HepG2 (cell line): ENCODE measurements at regions not wholly inside any gene's neighbourhood (a gene's known extent, or its start where the extent isn't known, plus 50 kb on each side); places are given as distances from the start of the nearest gene placed in this dataset.

Experiments
- ATAC-seq: fragments of 200-7000 bp; cut with Tn5 transposase; 3 replicates; pipeline ENCODE4 v1.9.1; 2020; ENCODE audit warnings: mild to moderate bottlenecking, moderate library complexity
- BruUV-seq: library from RNA; stranded (reverse); fragments of 400-500 nt; replicated peaks from 2 replicates; lab custom pipeline; 2021; lab: Mats Ljungman, UMichigan
- CTCF ChIA-PET: fragments of 300-600 bp; formaldehyde crosslinking; extraction: SDS; loops from one replicate; lab custom pipeline; 2021; ENCODE audit warnings: low total read pairs, inconsistent platforms, low intra/inter-chr PET ratio; lab: Yijun Ruan, JAX
- POLR2A ChIA-PET: fragments of 350-600 bp; sonication (Branson Sonifier 250); formaldehyde crosslinking; loops from one replicate; lab custom pipeline; 2020; ENCODE audit warnings: antibody characterized with exemption, inconsistent platforms; lab: Yijun Ruan, JAX
- DNase-seq: peaks from one replicate; pipeline ENCODE4 v3.0.0-alpha.2; 2015; ENCODE audit warnings: low spot score
- FAIRE-seq: peaks from 3 replicates; lab custom pipeline; 2011; peaks lifted over from hg19 to GRCh38; lab: Jason Lieb, UNC
- H2AFZ ChIP-seq: one replicate; pipeline ENCODE4 v1.6.1; 2011; ENCODE audit warnings: low read length, inconsistent platforms
- H3K27ac ChIP-seq: fragments of 300-600 bp; 3 replicates; pipeline ENCODE4 v1.8.0; 2011; ENCODE audit warnings: mixed run types, mild to moderate bottlenecking, mixed read lengths, low read length, inconsistent platforms; ENCODE audit not compliant: insufficient read depth; ENCODE audit errors: extremely low read length
- H3K27me3 ChIP-seq, 2 experiments: fragments of 200-600 bp in 1 of 2; 2 replicates in 1 of 2; 3 replicates in 1 of 2; pipeline versions ENCODE4 v1.6.0 to v1.8.0; 2011; ENCODE audit warnings: low read length in 2 of 2, mild to moderate bottlenecking in 2 of 2, moderate library complexity in 2 of 2, inconsistent platforms in 1 of 2; ENCODE audit not compliant: insufficient read depth in 2 of 2, control insufficient read depth in 1 of 2
- H3K36me3 ChIP-seq, 2 experiments: fragments of 200-600 bp in 1 of 2; replicated peaks in 1 of 2; 2 replicates in 1 of 2; 3 replicates in 1 of 2; pipeline versions ENCODE4 v1.5.1 to v1.8.0; 2011; ENCODE audit warnings: low read length in 2 of 2, inconsistent platforms in 1 of 2; ENCODE audit not compliant: insufficient read depth in 2 of 2, control insufficient read depth in 1 of 2
- H3K4me1 ChIP-seq: 2 replicates; pipeline ENCODE4 v1.5.1; 2012; ENCODE audit warnings: low read length, inconsistent platforms; ENCODE audit not compliant: insufficient read depth
- H3K4me2 ChIP-seq: 2 replicates; pipeline ENCODE4 v1.6.0; 2011; ENCODE audit warnings: low read depth, low read length, inconsistent platforms
- H3K4me3 ChIP-seq, 3 experiments: fragments of 200-600 bp in 1 of 3; sonication (generic), shearing (Covaris generic) in 1 of 3; replicated peaks in 1 of 3; 2 replicates each; pipeline ENCODE4 v1.5.1; 2011 to 2016; ENCODE audit warnings: low read length in 3 of 3, inconsistent platforms in 2 of 3, low read depth in 2 of 3, mild to moderate bottlenecking in 2 of 3, control low read depth in 1 of 3, mixed read lengths in 1 of 3; ENCODE audit not compliant: insufficient read depth in 1 of 3
- H3K79me2 ChIP-seq: one replicate; pipeline ENCODE4 v1.6.1; 2011; ENCODE audit warnings: low read length, inconsistent platforms; ENCODE audit not compliant: insufficient read depth
- H3K9ac ChIP-seq: 2 replicates; pipeline ENCODE4 v1.6.0; 2011; ENCODE audit warnings: mild to moderate bottlenecking, low read depth, low read length, inconsistent platforms; ENCODE audit not compliant: insufficient read depth
- H3K9me3 ChIP-seq: 2 replicates; pipeline ENCODE4 v1.5.1; 2012; ENCODE audit warnings: mild to moderate bottlenecking, low read length
- H4K20me1 ChIP-seq: 2 replicates; pipeline ENCODE4 v1.6.0; 2011; ENCODE audit warnings: inconsistent platforms, mild to moderate bottlenecking, low read length, moderate library complexity; ENCODE audit not compliant: insufficient read depth
- ARHGAP35 ChIP-seq: sonication (generic); formaldehyde crosslinking; IDR thresholded peaks from 2 replicates; pipeline ENCODE4 v1.9.0; 2022; ENCODE audit warnings: mild to moderate bottlenecking, inconsistent platforms, moderate library complexity, missing genetic modification reagents, borderline replicate concordance
- CREBL2 ChIP-seq: sonication (generic); formaldehyde crosslinking; IDR thresholded peaks from 2 replicates; pipeline ENCODE4 v1.8.1; 2023; ENCODE audit warnings: missing genetic modification reagents, mild to moderate bottlenecking, borderline replicate concordance
- E2F1 ChIP-seq: sonication (generic); formaldehyde crosslinking; IDR thresholded peaks from 2 replicates; pipeline ENCODE4 v1.5.0; 2020; ENCODE audit warnings: missing genetic modification reagents
- HOXA9 ChIP-seq: sonication (generic); formaldehyde crosslinking; IDR thresholded peaks from 2 replicates; pipeline ENCODE4 v1.8.1; 2022; ENCODE audit warnings: missing genetic modification reagents, mild to moderate bottlenecking, moderate library complexity, borderline replicate concordance
- HOXD1 ChIP-seq: sonication (generic); formaldehyde crosslinking; IDR thresholded peaks from 2 replicates; pipeline ENCODE4 v1.5.0; 2020; ENCODE audit warnings: missing genetic modification reagents
- KDM5A ChIP-seq: fragments of 200-600 bp; sonication (generic); IDR thresholded peaks from 2 replicates; pipeline ENCODE4 v1.7.0; 2018; ENCODE audit warnings: antibody characterized with exemption, mild to moderate bottlenecking, low read length, borderline replicate concordance
- KIAA2018 ChIP-seq: sonication (generic); formaldehyde crosslinking; IDR thresholded peaks from 2 replicates; pipeline ENCODE4 v1.5.0; 2020; ENCODE audit warnings: mild to moderate bottlenecking, missing genetic modification reagents, borderline replicate concordance
- KLF11 ChIP-seq: IDR thresholded peaks from 2 replicates; pipeline ENCODE4 v1.6.1; 2016; ENCODE audit warnings: missing compliant biosample characterization
- MXD4 ChIP-seq: IDR thresholded peaks from 2 replicates; pipeline ENCODE4 v1.6.1; 2016; ENCODE audit warnings: mild to moderate bottlenecking, missing biosample characterization, missing genetic modification reagents
- TRIM22 ChIP-seq: fragments of 450-650 bp; IDR thresholded peaks from 2 replicates; pipeline ENCODE4 v1.6.1; 2017
- ZMYM2 ChIP-seq: sonication (generic); formaldehyde crosslinking; IDR thresholded peaks from 2 replicates; pipeline ENCODE4 v1.8.0; 2022; ENCODE audit warnings: mild to moderate bottlenecking, missing genetic modification reagents
- ZNF816 ChIP-seq: sonication (generic); formaldehyde crosslinking; IDR thresholded peaks from 2 replicates; pipeline ENCODE4 v1.8.0; 2022; ENCODE audit warnings: missing genetic modification reagents, mild to moderate bottlenecking, borderline replicate concordance
- WGBS: methylation state at CpG from one replicate; pipeline ENCODE4 v1.1.6; 2017; ENCODE audit warnings: low lambda C conversion rate; 5-methylcytosine and 5-hydroxymethylcytosine counted together
- in situ Hi-C: cut with HindIII; loops from 2 replicates; pipeline ENCODE4 v1.10.0; 2017; ENCODE audit warnings: low pct_unique_long_range_greater_than_20kb; ENCODE audit not compliant: extremely low pct_ligation_motif_present
- intact Hi-C: fragments of 100-400 bp; cut with micrococcal nuclease; formaldehyde crosslinking; loops from one replicate; pipeline ENCODE4 v1.10.0; 2022; ENCODE audit not compliant: unreplicated experiment

GRCh38 chr7:13577566-13578145, 411.8 kb downstream of the ETV1 start:
- Histone ChIP-seq H2AFZ (no peak overlapping the region), H3K9ac (no peak overlapping the region), H3K27me3 (no peaks in the 10 kb centered on the region), H3K36me3 (no peaks in the 10 kb centered on the region), H3K4me3 (no peak overlapping the region), H4K20me1 (no peaks in the 10 kb centered on the region), H3K79me2 (no peaks in the 10 kb centered on the region), H3K4me1 (no peaks in the 10 kb centered on the region), H3K4me2 (no peak overlapping the region), H3K9me3 (peaks cover 77% of the 10 kb centered on the region), H3K27ac (no peak overlapping the region)
- intact Hi-C loops = no loop called here
- in situ Hi-C loops = no loop called here
- ATAC-seq (no peak), DNase-seq (no peak), FAIRE-seq (no peak)
- WGBS = 22% methylated on average over 3 of the region's 3 CpGs
- POLR2A ChIA-PET = no interaction called here
- CTCF ChIA-PET = no interaction called here
- BruUV-seq = no TSS peak
- TF ChIP-seq HOXD1 = no peak
- TF ChIP-seq ZMYM2 = no peak
- TF ChIP-seq KIAA2018 (CRISPR knock-in tag) = no peak
- no peak for TF ChIP-seq MXD4
- no peak for TF ChIP-seq HOXA9 (CRISPR knock-in tag)
- no peak for TF ChIP-seq ARHGAP35 (CRISPR knock-in tag)
- TF ChIP-seq CREBL2 (CRISPR knock-in tag) = no peak
- TF ChIP-seq KDM5A = no peak
- TF ChIP-seq ZNF816 (CRISPR knock-in tag) = no peak
- no peak for TF ChIP-seq E2F1 (CRISPR knock-in tag)
- TF ChIP-seq TRIM22 = no peak
- TF ChIP-seq KLF11 (CRISPR knock-in tag) = no peak
